ENCODE measurements at regions not wholly inside any gene's neighbourhood (a gene's known extent, or its start where the extent isn't known, plus 50 kb on each side); places are given as distances from the start of the nearest gene placed in this dataset.

- H3K4me3 ChIP-seq (replicated peaks; ENCODE audit: low read depth, low read length) = no peak overlapping the region
- no peak for DNase-seq (ENCODE audit: extremely low read depth, insufficient read length)
- TF ChIP-seq CTCF (IDR thresholded peaks at IDR 0.05; ENCODE audit: insufficient read depth, low read length, poor library complexity, severe bottlenecking) = no peak
- no peaks in the 10 kb centered on the region for H3K36me3 ChIP-seq (ENCODE audit: control insufficient read depth, insufficient read depth, low read length)
- no peaks in the 10 kb centered on the region for H3K27me3 ChIP-seq (replicated peaks; ENCODE audit: control insufficient read depth, insufficient read depth, low read length)
Observed at GRCh38 chr3:31422237-31422636, 110.5 kb upstream of the STT3B start.

DNA sequence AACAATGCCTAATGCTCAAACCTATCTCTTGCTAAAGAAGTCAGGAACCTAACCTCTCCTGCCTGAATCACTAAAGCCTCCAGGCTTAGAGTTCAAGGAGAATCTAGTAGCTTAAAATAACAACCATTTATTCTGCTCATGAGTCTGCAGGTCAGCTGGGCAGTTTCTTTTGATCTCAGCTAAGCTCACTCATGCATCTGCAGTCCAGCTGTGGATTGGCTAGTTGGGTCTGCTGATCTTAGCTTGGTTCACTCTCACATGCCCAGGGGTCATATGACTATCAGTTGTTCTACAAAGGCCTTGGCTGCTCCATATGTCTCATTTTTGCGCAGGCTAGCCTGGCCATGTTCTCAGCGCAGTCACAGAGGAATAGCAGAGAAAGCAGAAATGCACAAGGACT lies 109.2 kb upstream of the STT3B start:
- no peak for DNase-seq (ENCODE audit: extremely low read depth, insufficient read length)
- H3K36me3 ChIP-seq (ENCODE audit: control insufficient read depth, insufficient read depth, low read length) = no peaks in the 10 kb centered on the region
- no peak for TF ChIP-seq CTCF (IDR thresholded peaks at IDR 0.05; ENCODE audit: insufficient read depth, low read length, poor library complexity, severe bottlenecking)
- no peaks in the 10 kb centered on the region for H3K27me3 ChIP-seq (replicated peaks; ENCODE audit: control insufficient read depth, insufficient read depth, low read length)
- H3K4me3 ChIP-seq (replicated peaks; ENCODE audit: low read depth, low read length) = no peak overlapping the region

GRCh38 chr3:31425401-31425800 lies 107.3 kb upstream of the STT3B start:
- Histone ChIP-seq H3K27me3 (replicated peaks; ENCODE audit: control insufficient read depth, insufficient read depth, low read length) (no peaks in the 10 kb centered on the region), H3K4me3 (replicated peaks; ENCODE audit: low read depth, low read length) (no peak overlapping the region), H3K36me3 (ENCODE audit: control insufficient read depth, insufficient read depth, low read length) (no peaks in the 10 kb centered on the region)
- no peak for DNase-seq (ENCODE audit: extremely low read depth, insufficient read length)
- no peak for TF ChIP-seq CTCF (IDR thresholded peaks at IDR 0.05; ENCODE audit: insufficient read depth, low read length, poor library complexity, severe bottlenecking)

- no peak for DNase-seq (ENCODE audit: extremely low read depth, insufficient read length)
Observed at GRCh38 chr3:31427623-31428022, 105.1 kb upstream of the STT3B start.

DNA sequence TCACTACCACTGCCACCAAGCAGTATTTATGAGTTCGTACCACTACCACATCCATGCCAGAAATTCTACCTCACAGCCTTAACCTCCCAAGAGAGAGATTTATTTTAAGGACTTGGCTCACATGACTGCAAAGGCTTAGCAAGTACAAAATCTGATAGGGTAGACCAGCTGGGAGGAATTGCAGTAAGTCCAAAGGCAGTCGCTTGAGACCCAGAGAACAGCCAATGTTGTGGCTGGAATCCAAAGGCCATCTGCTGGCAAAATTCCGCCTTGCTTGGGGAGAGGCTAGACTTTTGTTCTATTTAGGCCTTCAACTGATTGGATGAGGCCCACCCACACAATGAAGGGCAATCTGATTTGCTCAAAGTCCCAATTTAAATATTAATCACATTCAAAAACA lies 101.4 kb upstream of the STT3B start:
- no peaks in the 10 kb centered on the region for H3K27me3 ChIP-seq (replicated peaks; ENCODE audit: control insufficient read depth, insufficient read depth, low read length)
- no peak for TF ChIP-seq CTCF (IDR thresholded peaks at IDR 0.05; ENCODE audit: insufficient read depth, low read length, poor library complexity, severe bottlenecking)
- no peak for DNase-seq (ENCODE audit: extremely low read depth, insufficient read length)
- no peak overlapping the region for H3K4me3 ChIP-seq (replicated peaks; ENCODE audit: low read depth, low read length)
- H3K36me3 ChIP-seq (ENCODE audit: control insufficient read depth, insufficient read depth, low read length) = no peaks in the 10 kb centered on the region

More at GRCh38 chr3:31427623-31428022, 105.1 kb upstream of the STT3B start:
- Histone ChIP-seq H3K36me3 (ENCODE audit: control insufficient read depth, insufficient read depth, low read length) (no peaks in the 10 kb centered on the region), H3K4me3 (replicated peaks; ENCODE audit: low read depth, low read length) (no peak overlapping the region), H3K27me3 (replicated peaks; ENCODE audit: control insufficient read depth, insufficient read depth, low read length) (no peaks in the 10 kb centered on the region)
- no peak for TF ChIP-seq CTCF (IDR thresholded peaks at IDR 0.05; ENCODE audit: insufficient read depth, low read length, poor library complexity, severe bottlenecking)
